ENCODE measurements at regions not wholly inside any gene's neighbourhood (a gene's known extent, or its start where the extent isn't known, plus 50 kb on each side); places are given as distances from the start of the nearest gene placed in this dataset.

DNA sequence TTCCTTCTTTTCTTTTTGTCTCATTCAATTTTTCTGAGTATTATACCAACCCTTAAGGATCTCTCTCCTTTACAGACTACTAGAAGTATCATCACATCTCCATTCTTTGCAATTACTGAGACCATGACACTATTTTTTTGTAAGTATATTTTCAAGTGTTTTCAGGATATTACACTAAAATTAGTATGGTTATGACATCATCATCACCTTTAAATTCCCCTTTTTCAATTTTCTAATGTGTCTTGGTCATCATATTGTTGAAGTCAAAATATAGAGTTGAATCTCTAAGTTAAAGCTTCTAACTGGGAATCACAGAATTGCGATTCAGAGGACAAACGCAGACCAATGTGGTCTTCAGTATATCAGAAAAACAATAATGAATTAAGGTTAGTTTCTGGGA, 1475.1 kb downstream of the OTOL1 start:
- H3K9me3 Mint-ChIP-seq = peaks cover 0 to 9% (median 8%) of the 10 kb centered on the region in 7 donors
- H3K36me3 Mint-ChIP-seq = no peaks in the 10 kb centered on the region
- no peaks in the 10 kb centered on the region for H3K4me1 Mint-ChIP-seq
- intact Hi-C loops (cut with micrococcal nuclease) = no loop called here
- H3K4me1 ChIP-seq (ENCODE audit: control insufficient read depth in 1 of 2, insufficient read depth in 2 of 2, low read length in 2 of 2) = no peaks in the 10 kb centered on the region
- no peak overlapping the region for H3K9ac ChIP-seq (ENCODE audit: insufficient read depth, low read length, poor library complexity, severe bottlenecking)
- 100% methylated on average over 2 of the region's 2 CpGs for WGBS (ENCODE audit: insufficient coverage)
- no peaks in the 10 kb centered on the region for H3K36me3 ChIP-seq (replicated peaks in 1 of 2; ENCODE audit: control insufficient read depth in 1 of 2, insufficient read depth in 2 of 2, low read length in 2 of 2)
- H4K20me1 ChIP-seq (ENCODE audit: insufficient read depth, low read length) = no peaks in the 10 kb centered on the region
- H3K4me3 Mint-ChIP-seq = no peak overlapping the region
- peaks cover 3 to 5% of the 10 kb centered on the region in 2 donors for H3K9me3 ChIP-seq (replicated peaks in 1 of 2; ENCODE audit: control insufficient read depth in 1 of 2, insufficient read depth in 1 of 2, low read length in 2 of 2)
- no peaks in the 10 kb centered on the region for H3K79me2 ChIP-seq (ENCODE audit: insufficient read depth, low read length)
- no peak overlapping the region for H3K27ac Mint-ChIP-seq
- H3K27ac ChIP-seq (ENCODE audit: low read depth in 1 of 2, low read length in 2 of 2) = no peak overlapping the region
- no peak overlapping the region for H2AFZ ChIP-seq (ENCODE audit: insufficient read depth, low read depth, low read length, poor library complexity, severe bottlenecking)
- H3K4me3 ChIP-seq (replicated peaks in 1 of 3; ENCODE audit: low read depth in 2 of 3, low read length in 3 of 3) = no peak overlapping the region
- no peaks in the 10 kb centered on the region for H3K27me3 Mint-ChIP-seq (ENCODE audit: low read depth in 3 of 3)
- H3K27me3 ChIP-seq (ENCODE audit: control insufficient read depth in 2 of 2, insufficient read depth in 2 of 2, low read length in 2 of 2) = no peaks in the 10 kb centered on the region
- DNase-seq = no peak
- no peak for TF ChIP-seq CTCF (IDR thresholded peaks at IDR 0.05)
- no peak overlapping the region for H3K4me2 ChIP-seq (replicated peaks; ENCODE audit: extremely low read depth, low read length, poor library complexity, severe bottlenecking)

- TF ChIP-seq CTCF (IDR thresholded peaks at IDR 0.05) = no peak
- H3K4me1 ChIP-seq (ENCODE audit: control insufficient read depth in 1 of 2, insufficient read depth in 2 of 2, low read length in 2 of 2) = no peaks in the 10 kb centered on the region
- H3K9ac ChIP-seq (ENCODE audit: insufficient read depth, low read length, poor library complexity, severe bottlenecking) = no peak overlapping the region
- H3K4me3 ChIP-seq (replicated peaks in 1 of 3; ENCODE audit: low read depth in 2 of 3, low read length in 3 of 3) = no peak overlapping the region
- no peaks in the 10 kb centered on the region for H3K79me2 ChIP-seq (ENCODE audit: insufficient read depth, low read length)
- no peaks in the 10 kb centered on the region for H3K27me3 ChIP-seq (ENCODE audit: control insufficient read depth in 2 of 2, insufficient read depth in 2 of 2, low read length in 2 of 2)
- no peaks in the 10 kb centered on the region for H3K27me3 Mint-ChIP-seq (ENCODE audit: low read depth in 3 of 3)
- no peak overlapping the region for H3K27ac ChIP-seq (ENCODE audit: low read depth in 1 of 2, low read length in 2 of 2)
- intact Hi-C loops (cut with micrococcal nuclease) = no loop called here
- peaks cover 0 to 6% (median 0%) of the 10 kb centered on the region in 7 donors for H3K9me3 Mint-ChIP-seq
- DNase-seq = no peak
- no peaks in the 10 kb centered on the region for H4K20me1 ChIP-seq (ENCODE audit: insufficient read depth, low read length)
- peaks cover 0 to 3% of the 10 kb centered on the region in 2 donors for H3K9me3 ChIP-seq (replicated peaks in 1 of 2; ENCODE audit: control insufficient read depth in 1 of 2, insufficient read depth in 1 of 2, low read length in 2 of 2)
- no peak overlapping the region for H3K4me3 Mint-ChIP-seq
- H3K36me3 Mint-ChIP-seq = no peaks in the 10 kb centered on the region
- H3K27ac Mint-ChIP-seq = no peak overlapping the region
- no peak overlapping the region for H2AFZ ChIP-seq (ENCODE audit: insufficient read depth, low read depth, low read length, poor library complexity, severe bottlenecking)
- no peaks in the 10 kb centered on the region for H3K36me3 ChIP-seq (replicated peaks in 1 of 2; ENCODE audit: control insufficient read depth in 1 of 2, insufficient read depth in 2 of 2, low read length in 2 of 2)
- H3K4me2 ChIP-seq (replicated peaks; ENCODE audit: extremely low read depth, low read length, poor library complexity, severe bottlenecking) = no peak overlapping the region
- no peaks in the 10 kb centered on the region for H3K4me1 Mint-ChIP-seq
These were observed 1476.9 kb downstream of the OTOL1 start for GRCh38 chr3:162973428-162973917.

Data from CD14-positive monocyte (primary cell).